Fibroblast of skin of scalp (primary cell): ENCODE measurements at regions not wholly inside any gene's neighbourhood (a gene's known extent, or its start where the extent isn't known, plus 50 kb on each side); places are given as distances from the start of the nearest gene placed in this dataset.
A peak's percentile ranks its signal among the peaks of the same experiment; 100 is the strongest.
"Not testable (repeated sequence)": the region's sequence is repeated elsewhere in the genome, so short reads cannot be mapped to it uniquely, and the experiment has no call there.

ENCODE experiments used
- DNase-seq: peaks from one replicate; pipeline ENCODE4 v3.0.0-alpha.2; 2013

DNA sequence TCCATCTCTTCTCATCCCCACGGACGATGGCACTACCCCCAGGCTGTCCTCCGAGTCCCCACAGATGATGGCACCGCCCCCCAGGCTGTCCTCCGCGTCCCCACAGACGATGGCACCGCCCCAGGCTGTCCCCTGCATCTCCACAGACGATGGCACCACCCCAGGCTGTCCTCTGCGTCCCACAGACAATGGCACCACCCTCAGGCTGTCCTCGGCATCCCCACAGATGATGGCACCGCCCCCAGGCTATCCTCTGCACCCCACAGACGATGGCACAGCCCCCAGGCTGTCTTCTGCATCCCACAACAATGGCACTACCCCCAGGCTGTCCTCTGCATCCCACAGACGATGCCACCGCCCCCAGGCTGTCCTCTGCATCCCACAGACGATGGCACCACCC is 57.4 kb upstream of the PTCH1 start:
- no peak for DNase-seq

DNA sequence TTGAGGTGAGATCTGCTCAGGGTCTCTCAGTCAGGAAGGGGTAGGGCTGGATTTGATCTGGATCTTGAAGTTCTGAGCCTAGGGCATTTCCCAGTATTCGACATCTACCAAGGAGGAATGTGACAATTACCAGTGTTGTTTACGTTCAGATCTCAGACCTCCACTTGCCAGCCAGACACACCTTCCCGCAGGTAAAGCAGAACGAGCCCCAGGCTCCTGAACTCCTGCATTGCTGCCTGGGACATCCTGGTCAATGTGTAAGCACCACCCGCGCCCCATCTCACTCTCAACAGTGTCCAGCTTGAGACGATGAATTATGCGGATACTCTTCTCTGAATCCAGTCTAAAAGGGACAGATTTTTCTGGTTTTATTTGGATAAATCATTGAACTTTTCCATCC is 56.7 kb upstream of the PTCH1 start:
- no peak for DNase-seq

DNA sequence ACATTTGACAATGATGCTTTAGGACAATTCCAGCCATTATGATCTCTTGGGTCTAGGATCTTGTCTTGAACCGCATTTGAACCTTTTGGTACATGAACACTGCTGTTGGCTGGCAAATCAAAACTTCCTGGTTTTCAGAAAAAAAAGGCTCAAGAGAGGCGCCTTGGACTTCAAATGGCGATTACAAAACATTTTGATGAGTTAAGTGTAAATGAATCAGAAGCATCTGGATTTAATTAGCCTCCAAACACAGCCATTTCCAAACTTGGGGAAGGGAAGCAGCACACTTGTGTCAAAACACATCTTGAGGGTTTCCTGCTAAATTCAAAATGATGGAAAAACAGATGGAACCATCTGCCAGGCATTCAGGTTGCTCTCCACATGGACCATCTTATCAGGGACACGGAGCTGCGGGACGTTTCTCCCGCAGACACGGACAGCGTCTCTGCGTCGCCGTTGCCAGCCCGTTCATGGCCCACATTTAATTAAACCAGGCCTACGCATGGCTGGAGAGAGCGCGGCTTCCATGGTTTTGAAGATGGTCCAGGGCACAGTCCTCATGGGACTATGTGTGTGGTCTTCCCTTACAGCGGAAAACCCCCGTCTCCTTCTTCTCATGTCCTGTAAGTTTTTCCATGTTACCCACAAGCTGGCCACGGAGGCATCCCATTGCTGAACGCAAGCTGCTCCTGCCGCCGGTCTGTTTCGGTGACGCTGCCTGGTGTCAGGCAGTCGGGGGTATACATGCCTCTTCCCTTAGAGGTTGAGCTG is 55.8 kb upstream of the PTCH1 start:
- peak; percentile 91 for DNase-seq

DNA sequence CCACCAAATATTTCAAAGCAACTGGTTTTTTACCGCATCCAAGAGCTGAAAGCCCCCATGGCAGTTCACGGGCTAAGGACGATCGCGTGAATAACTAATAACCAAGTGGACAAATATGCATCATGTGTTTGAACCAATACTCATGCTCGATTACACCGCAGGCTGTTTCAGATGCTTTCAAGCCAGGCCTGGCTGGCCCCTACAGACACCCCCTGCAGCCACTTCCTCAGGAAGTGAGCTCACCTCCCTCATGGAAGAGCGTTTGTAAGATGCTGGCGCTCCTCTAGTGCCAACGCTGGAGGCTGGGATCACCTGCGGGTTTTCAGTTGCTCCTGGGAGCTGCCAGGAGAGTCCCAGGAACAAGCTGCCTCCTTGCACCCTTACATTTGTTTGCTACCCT is 53.9 kb upstream of the PTCH1 start:
- peak; percentile 56 for DNase-seq

DNA sequence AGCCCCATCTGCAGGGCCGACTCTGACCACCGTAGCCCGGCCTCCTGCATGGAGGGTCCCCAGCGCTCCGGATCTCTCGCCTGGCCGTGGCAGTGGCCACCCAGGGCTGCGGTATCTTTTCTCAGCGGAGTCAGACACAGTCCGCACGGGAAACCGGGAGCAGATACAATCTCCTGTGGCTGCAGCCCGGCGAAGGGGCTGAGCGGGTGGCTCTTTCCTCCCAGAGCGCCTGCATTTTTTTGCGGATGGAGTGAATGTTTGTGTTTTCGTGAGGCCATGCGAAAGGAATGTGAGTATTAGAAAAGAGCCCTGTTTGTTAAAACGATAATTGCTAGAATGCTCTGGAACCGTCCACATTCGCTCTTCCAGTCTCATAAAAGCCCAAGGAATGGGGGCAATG is 53.4 kb upstream of the PTCH1 start:
- peak; percentile 64 for DNase-seq

DNA sequence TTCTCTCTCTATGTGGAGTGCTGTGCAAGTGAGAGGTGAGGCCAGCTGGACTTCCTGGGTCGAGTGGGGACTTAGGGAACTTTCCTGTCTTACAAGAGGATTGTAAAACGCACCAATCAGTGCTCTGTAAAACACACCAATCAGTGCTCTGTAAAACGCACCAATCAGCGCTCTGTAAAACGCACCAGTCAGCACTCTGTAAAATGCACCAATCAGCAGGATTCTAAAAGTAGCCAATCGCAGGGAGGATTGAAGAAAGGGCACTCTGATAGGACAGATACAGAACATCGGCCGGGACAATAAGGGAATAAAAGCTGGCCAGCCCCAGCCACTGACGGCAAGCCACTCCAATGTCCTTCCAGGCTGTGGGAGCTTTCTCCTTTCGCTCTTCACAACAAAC is 52.0 kb upstream of the PTCH1 start:
- not testable (repeated sequence) for DNase-seq
